ENCODE measurements at regions not wholly inside any gene's neighbourhood (a gene's known extent, or its start where the extent isn't known, plus 50 kb on each side); places are given as distances from the start of the nearest gene placed in this dataset.

- TF ChIP-seq CTCF (IDR thresholded peaks at IDR 0.05 in 4 of 5, conservative IDR thresholded peaks at IDR 0.05 in 1 of 5) (no peak), POLR2A (IDR thresholded peaks at IDR 0.05) (no peak)
Measured at GRCh38 chr5:26828294-26828693, 210.1 kb downstream of the CDH9 start.

Measured in gastrocnemius medialis (tissue), 4 donors.